ENCODE measurements at regions not wholly inside any gene's neighbourhood (a gene's known extent, or its start where the extent isn't known, plus 50 kb on each side); places are given as distances from the start of the nearest gene placed in this dataset.

GRCh38 chr3:110791995-110792686 is 279.5 kb upstream of the NECTIN3 start:
- H3K14ac ChIP-seq (ENCODE audit: low read length in 2 of 2) = no peak overlapping the region
- H2BK12ac ChIP-seq (ENCODE audit: low read length in 2 of 2) = no peak overlapping the region
- H3K18ac ChIP-seq (ENCODE audit: low read depth in 1 of 2, low read length in 2 of 2) = no peak overlapping the region
- no peak overlapping the region for H2AFZ ChIP-seq (ENCODE audit: low read depth, low read length)
- no peaks in the 10 kb centered on the region for H3K36me3 ChIP-seq (ENCODE audit: control insufficient read depth in 1 of 2, insufficient read depth in 2 of 2, low read depth in 1 of 2, low read length in 2 of 2)
- DNase-seq = no peak
- WGBS = no CpG with 5 or more reads among the region's 2 CpGs
- no peaks in the 10 kb centered on the region for H3K4me1 ChIP-seq (ENCODE audit: control insufficient read depth, insufficient read depth, low read depth, low read length)
- no peak overlapping the region for H3K4ac ChIP-seq (ENCODE audit: low read depth in 1 of 2, low read length in 2 of 2)
- H2AK5ac ChIP-seq (ENCODE audit: low read length, severe bottlenecking) = no peak overlapping the region
- no peak overlapping the region for H2BK5ac ChIP-seq (ENCODE audit: low read depth, low read length, poor library complexity, severe bottlenecking)
- H2BK15ac ChIP-seq (ENCODE audit: low read depth, poor library complexity, severe bottlenecking) = no peak overlapping the region
- no peaks in the 10 kb centered on the region for H3K27me3 ChIP-seq (ENCODE audit: control insufficient read depth in 1 of 2, insufficient read depth in 1 of 2, low read length in 2 of 2)
- H3K4me2 ChIP-seq (ENCODE audit: low read length, poor library complexity, severe bottlenecking) = no peak overlapping the region
- no peak overlapping the region for H2BK120ac ChIP-seq (ENCODE audit: low read depth, low read length)
- no peak overlapping the region for H3K9ac ChIP-seq (ENCODE audit: low read length)
- no peak overlapping the region for H4K91ac ChIP-seq (ENCODE audit: low read length)
- no peak overlapping the region for H3K23ac ChIP-seq (ENCODE audit: low read length in 2 of 2)
- no peak overlapping the region for H4K8ac ChIP-seq (ENCODE audit: low read length)
- H3K9me3 ChIP-seq (ENCODE audit: control insufficient read depth, low read length) = no peaks in the 10 kb centered on the region
- H3K27ac ChIP-seq (ENCODE audit: low read length, poor library complexity, severe bottlenecking) = no peak overlapping the region
- no peak overlapping the region for H3K4me3 ChIP-seq (ENCODE audit: insufficient read depth in 1 of 2, low read depth in 1 of 2, low read length in 2 of 2)
- H3K79me1 ChIP-seq (replicated peaks; ENCODE audit: low read length, poor library complexity, severe bottlenecking) = no peaks in the 10 kb centered on the region

- Histone ChIP-seq H2AK5ac (ENCODE audit: low read length, severe bottlenecking) (no peak overlapping the region), H3K18ac (ENCODE audit: low read depth in 1 of 2, low read length in 2 of 2) (no peak overlapping the region), H2BK12ac (ENCODE audit: low read length in 2 of 2) (no peak overlapping the region), H4K91ac (ENCODE audit: low read length) (no peak overlapping the region), H2AFZ (ENCODE audit: low read depth, low read length) (no peak overlapping the region), H3K27ac (ENCODE audit: low read length, poor library complexity, severe bottlenecking) (no peak overlapping the region), H2BK5ac (ENCODE audit: low read depth, low read length, poor library complexity, severe bottlenecking) (no peak overlapping the region), H3K27me3 (ENCODE audit: control insufficient read depth in 1 of 2, insufficient read depth in 1 of 2, low read length in 2 of 2) (no peaks in the 10 kb centered on the region), H3K4me1 (ENCODE audit: control insufficient read depth, insufficient read depth, low read depth, low read length) (no peaks in the 10 kb centered on the region), H3K4me3 (ENCODE audit: insufficient read depth in 1 of 2, low read depth in 1 of 2, low read length in 2 of 2) (no peak overlapping the region), H3K23ac (ENCODE audit: low read length in 2 of 2) (no peak overlapping the region), H2BK120ac (ENCODE audit: low read depth, low read length) (no peak overlapping the region), H3K79me1 (replicated peaks; ENCODE audit: low read length, poor library complexity, severe bottlenecking) (no peaks in the 10 kb centered on the region), H3K14ac (ENCODE audit: low read length in 2 of 2) (no peak overlapping the region), H4K8ac (ENCODE audit: low read length) (no peak overlapping the region), H3K36me3 (ENCODE audit: control insufficient read depth in 1 of 2, insufficient read depth in 2 of 2, low read depth in 1 of 2, low read length in 2 of 2) (no peaks in the 10 kb centered on the region), H3K4ac (ENCODE audit: low read depth in 1 of 2, low read length in 2 of 2) (no peak overlapping the region), H3K4me2 (ENCODE audit: low read length, poor library complexity, severe bottlenecking) (no peak overlapping the region), H2BK15ac (ENCODE audit: low read depth, poor library complexity, severe bottlenecking) (no peak overlapping the region), H3K9ac (ENCODE audit: low read length) (no peak overlapping the region), H3K9me3 (ENCODE audit: control insufficient read depth, low read length) (no peaks in the 10 kb centered on the region)
- no peak for DNase-seq
- WGBS = no CpG with 5 or more reads among the region's 1 CpG
Measured at GRCh38 chr3:110793611-110794010, 278.0 kb upstream of the NECTIN3 start.

- DNase-seq = no peak
- Histone ChIP-seq H3K23ac (ENCODE audit: low read length in 2 of 2) (no peak overlapping the region), H3K18ac (ENCODE audit: low read depth in 1 of 2, low read length in 2 of 2) (no peak overlapping the region), H2BK5ac (ENCODE audit: low read depth, low read length, poor library complexity, severe bottlenecking) (no peak overlapping the region), H3K9ac (ENCODE audit: low read length) (no peak overlapping the region), H3K4me2 (ENCODE audit: low read length, poor library complexity, severe bottlenecking) (no peak overlapping the region), H4K8ac (ENCODE audit: low read length) (no peak overlapping the region), H3K27me3 (ENCODE audit: control insufficient read depth in 1 of 2, insufficient read depth in 1 of 2, low read length in 2 of 2) (no peaks in the 10 kb centered on the region), H2BK15ac (ENCODE audit: low read depth, poor library complexity, severe bottlenecking) (no peak overlapping the region), H2AFZ (ENCODE audit: low read depth, low read length) (no peak overlapping the region), H2BK12ac (ENCODE audit: low read length in 2 of 2) (no peak overlapping the region), H2BK120ac (ENCODE audit: low read depth, low read length) (no peak overlapping the region), H3K4me3 (ENCODE audit: insufficient read depth in 1 of 2, low read depth in 1 of 2, low read length in 2 of 2) (no peak overlapping the region), H3K9me3 (ENCODE audit: control insufficient read depth, low read length) (no peaks in the 10 kb centered on the region), H3K36me3 (ENCODE audit: control insufficient read depth in 1 of 2, insufficient read depth in 2 of 2, low read depth in 1 of 2, low read length in 2 of 2) (no peaks in the 10 kb centered on the region), H4K91ac (ENCODE audit: low read length) (no peak overlapping the region), H3K27ac (ENCODE audit: low read length, poor library complexity, severe bottlenecking) (no peak overlapping the region), H3K14ac (ENCODE audit: low read length in 2 of 2) (no peak overlapping the region), H3K79me1 (replicated peaks; ENCODE audit: low read length, poor library complexity, severe bottlenecking) (no peaks in the 10 kb centered on the region), H3K4ac (ENCODE audit: low read depth in 1 of 2, low read length in 2 of 2) (no peak overlapping the region), H2AK5ac (ENCODE audit: low read length, severe bottlenecking) (no peak overlapping the region), H3K4me1 (ENCODE audit: control insufficient read depth, insufficient read depth, low read depth, low read length) (no peaks in the 10 kb centered on the region)
- 100% methylated on average over 2 of the region's 2 CpGs for WGBS
Measured at GRCh38 chr3:110795163-110795562, 276.5 kb upstream of the NECTIN3 start.

- Histone ChIP-seq H2BK12ac (ENCODE audit: low read length in 2 of 2) (no peak overlapping the region), H3K79me1 (replicated peaks; ENCODE audit: low read length, poor library complexity, severe bottlenecking) (no peaks in the 10 kb centered on the region), H3K4me2 (ENCODE audit: low read length, poor library complexity, severe bottlenecking) (no peak overlapping the region), H3K23ac (ENCODE audit: low read length in 2 of 2) (no peak overlapping the region), H2AFZ (ENCODE audit: low read depth, low read length) (no peak overlapping the region), H3K18ac (ENCODE audit: low read depth in 1 of 2, low read length in 2 of 2) (no peak overlapping the region), H3K4me1 (ENCODE audit: control insufficient read depth, insufficient read depth, low read depth, low read length) (no peaks in the 10 kb centered on the region), H4K8ac (ENCODE audit: low read length) (no peak overlapping the region), H4K91ac (ENCODE audit: low read length) (no peak overlapping the region), H3K9ac (ENCODE audit: low read length) (no peak overlapping the region), H3K4me3 (ENCODE audit: insufficient read depth in 1 of 2, low read depth in 1 of 2, low read length in 2 of 2) (no peak overlapping the region), H2BK5ac (ENCODE audit: low read depth, low read length, poor library complexity, severe bottlenecking) (no peak overlapping the region), H3K36me3 (ENCODE audit: control insufficient read depth in 1 of 2, insufficient read depth in 2 of 2, low read depth in 1 of 2, low read length in 2 of 2) (no peaks in the 10 kb centered on the region), H2BK120ac (ENCODE audit: low read depth, low read length) (no peak overlapping the region), H3K27ac (ENCODE audit: low read length, poor library complexity, severe bottlenecking) (no peak overlapping the region), H3K14ac (ENCODE audit: low read length in 2 of 2) (no peak overlapping the region), H2BK15ac (ENCODE audit: low read depth, poor library complexity, severe bottlenecking) (no peak overlapping the region), H3K4ac (ENCODE audit: low read depth in 1 of 2, low read length in 2 of 2) (no peak overlapping the region), H2AK5ac (ENCODE audit: low read length, severe bottlenecking) (no peak overlapping the region), H3K9me3 (ENCODE audit: control insufficient read depth, low read length) (no peaks in the 10 kb centered on the region), H3K27me3 (ENCODE audit: control insufficient read depth in 1 of 2, insufficient read depth in 1 of 2, low read length in 2 of 2) (no peaks in the 10 kb centered on the region)
- peak; percentile 18 for DNase-seq
- 100% methylated on average over 1 of the region's 2 CpGs for WGBS
Measured at GRCh38 chr3:110799271-110799670, 272.3 kb upstream of the NECTIN3 start.

Data from mesenchymal stem cell (in vitro differentiated cells and primary cell).